Kidney (tissue), 13 donors: ENCODE measurements at regions not wholly inside any gene's neighbourhood (a gene's known extent, or its start where the extent isn't known, plus 50 kb on each side); places are given as distances from the start of the nearest gene placed in this dataset.

Experiments
- DNase-seq, 5 donors: peaks; one replicate each; pipeline ENCODE4 v3.0.0-alpha.2; 2013 to 2020
- FAIRE-seq: peaks from 2 replicates; lab custom pipeline; 2012; peaks lifted over from hg19 to GRCh38; lab: Jason Lieb, UNC
- H3K27ac ChIP-seq, 2 donors: one replicate each; pipeline ENCODE4 v1.7.0; 2013; ENCODE audit warnings: low read depth in 2 of 2, low read length in 2 of 2, inconsistent platforms in 1 of 2
- H3K27me3 ChIP-seq: one replicate; pipeline ENCODE4 v1.7.1; 2013; ENCODE audit warnings: low read length, inconsistent platforms; ENCODE audit not compliant: control insufficient read depth, insufficient read depth
- H3K36me3 ChIP-seq, 3 donors: one replicate each; pipeline versions ENCODE4 v1.7.0 to v1.7.1; 2013; ENCODE audit warnings: low read length in 3 of 3, control low read depth in 1 of 3, inconsistent platforms in 1 of 3; ENCODE audit not compliant: insufficient read depth in 3 of 3, control insufficient read depth in 2 of 3
- H3K4me1 ChIP-seq, 3 donors: one replicate each; pipeline versions ENCODE4 v1.7.0 to v1.7.1; 2013; ENCODE audit warnings: low read length in 3 of 3, inconsistent platforms in 1 of 3, low read depth in 1 of 3; ENCODE audit not compliant: control insufficient read depth in 2 of 3, insufficient read depth in 2 of 3
- H3K4me3 ChIP-seq, 3 donors: one replicate each; pipeline versions ENCODE4 v1.7.0 to v1.8.1; 2013; ENCODE audit warnings: low read length in 3 of 3, control low read depth in 1 of 3, inconsistent platforms in 1 of 3
- H3K9ac ChIP-seq, 3 donors: one replicate each; pipeline versions ENCODE4 v1.7.0 to v1.7.1; 2013; ENCODE audit warnings: low read length in 3 of 3, control low read depth in 1 of 3, inconsistent platforms in 1 of 3
- H3K9me3 ChIP-seq, 3 donors: one replicate each; pipeline versions ENCODE4 v1.7.0 to v1.7.1; 2013; ENCODE audit warnings: low read length in 3 of 3, control low read depth in 1 of 3, inconsistent platforms in 1 of 3; ENCODE audit not compliant: control insufficient read depth in 2 of 3, insufficient read depth in 1 of 3
- intact Hi-C: fragments of 100-400 bp; cut with DNase I; formaldehyde crosslinking; loops from one replicate; pipeline ENCODE4 v1.11.1; 2022
- TF ChIP-seq, protein P1 (sequence below): IDR thresholded peaks from 3 replicates; pipeline ENCODE4 v1.5.1; 2012; ENCODE audit warnings: mild to moderate bottlenecking, moderate library complexity, borderline replicate concordance; ENCODE audit not compliant: insufficient read depth; ENCODE audit errors: extremely low read depth
- donor health status: control.
- donor health status: control.
- donor health status: control.
- donor health status: control.
- donor health status: control.
- donor health status: DM: yes; HTN: yes; CAD: no.
- donor health status: Normal renal cell carcinoma (clear cell type).

DNA sequence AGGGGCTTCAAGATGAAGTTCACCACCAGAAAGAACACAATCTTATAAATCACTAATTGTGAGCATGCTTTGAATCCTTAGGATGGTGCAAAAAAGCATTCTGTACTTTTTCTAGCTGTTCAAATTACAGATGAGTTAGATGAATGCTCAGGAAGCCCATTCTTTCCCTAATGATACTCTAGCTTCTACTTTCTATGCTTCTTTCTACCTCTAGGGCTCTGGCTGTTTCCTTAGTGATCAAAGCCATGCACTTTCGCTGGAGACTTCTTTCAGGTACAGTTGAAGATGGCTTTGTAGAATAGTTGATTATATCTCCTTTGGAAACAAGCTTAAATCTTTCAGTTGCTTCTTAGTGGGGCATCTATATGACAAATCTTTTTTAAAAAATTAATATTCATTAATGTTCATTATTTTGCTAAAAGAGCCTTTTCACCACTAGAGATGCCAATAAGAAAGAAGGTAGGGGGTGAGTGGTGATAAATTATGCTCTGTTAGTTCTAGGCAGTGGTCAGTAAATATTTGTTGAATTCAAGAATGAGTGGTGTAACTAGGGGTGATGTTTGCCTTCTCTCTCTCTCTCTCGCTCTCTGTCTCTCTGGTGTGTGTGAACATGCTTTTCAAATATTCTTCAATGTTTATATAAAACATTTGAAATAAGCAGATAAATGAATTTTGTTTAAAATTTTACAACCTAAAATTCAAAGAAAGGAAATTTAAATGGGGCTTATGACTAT is 169.4 kb downstream of the GLUD2 start:
- TF ChIP-seq, protein P1, sequence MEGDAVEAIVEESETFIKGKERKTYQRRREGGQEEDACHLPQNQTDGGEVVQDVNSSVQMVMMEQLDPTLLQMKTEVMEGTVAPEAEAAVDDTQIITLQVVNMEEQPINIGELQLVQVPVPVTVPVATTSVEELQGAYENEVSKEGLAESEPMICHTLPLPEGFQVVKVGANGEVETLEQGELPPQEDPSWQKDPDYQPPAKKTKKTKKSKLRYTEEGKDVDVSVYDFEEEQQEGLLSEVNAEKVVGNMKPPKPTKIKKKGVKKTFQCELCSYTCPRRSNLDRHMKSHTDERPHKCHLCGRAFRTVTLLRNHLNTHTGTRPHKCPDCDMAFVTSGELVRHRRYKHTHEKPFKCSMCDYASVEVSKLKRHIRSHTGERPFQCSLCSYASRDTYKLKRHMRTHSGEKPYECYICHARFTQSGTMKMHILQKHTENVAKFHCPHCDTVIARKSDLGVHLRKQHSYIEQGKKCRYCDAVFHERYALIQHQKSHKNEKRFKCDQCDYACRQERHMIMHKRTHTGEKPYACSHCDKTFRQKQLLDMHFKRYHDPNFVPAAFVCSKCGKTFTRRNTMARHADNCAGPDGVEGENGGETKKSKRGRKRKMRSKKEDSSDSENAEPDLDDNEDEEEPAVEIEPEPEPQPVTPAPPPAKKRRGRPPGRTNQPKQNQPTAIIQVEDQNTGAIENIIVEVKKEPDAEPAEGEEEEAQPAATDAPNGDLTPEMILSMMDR = no peak
- Histone ChIP-seq H3K4me1 (no peaks in the 10 kb centered on the region), H3K27me3 (no peaks in the 10 kb centered on the region), H3K4me3 (no peak overlapping the region), H3K9me3 (no peaks in the 10 kb centered on the region), H3K9ac (no peak overlapping the region), H3K36me3 (no peaks in the 10 kb centered on the region), H3K27ac (no peak overlapping the region)
- DNase-seq = peak in 1 of 5 donors; percentile 0
- intact Hi-C loops = no loop called here
- FAIRE-seq = no peak

DNA sequence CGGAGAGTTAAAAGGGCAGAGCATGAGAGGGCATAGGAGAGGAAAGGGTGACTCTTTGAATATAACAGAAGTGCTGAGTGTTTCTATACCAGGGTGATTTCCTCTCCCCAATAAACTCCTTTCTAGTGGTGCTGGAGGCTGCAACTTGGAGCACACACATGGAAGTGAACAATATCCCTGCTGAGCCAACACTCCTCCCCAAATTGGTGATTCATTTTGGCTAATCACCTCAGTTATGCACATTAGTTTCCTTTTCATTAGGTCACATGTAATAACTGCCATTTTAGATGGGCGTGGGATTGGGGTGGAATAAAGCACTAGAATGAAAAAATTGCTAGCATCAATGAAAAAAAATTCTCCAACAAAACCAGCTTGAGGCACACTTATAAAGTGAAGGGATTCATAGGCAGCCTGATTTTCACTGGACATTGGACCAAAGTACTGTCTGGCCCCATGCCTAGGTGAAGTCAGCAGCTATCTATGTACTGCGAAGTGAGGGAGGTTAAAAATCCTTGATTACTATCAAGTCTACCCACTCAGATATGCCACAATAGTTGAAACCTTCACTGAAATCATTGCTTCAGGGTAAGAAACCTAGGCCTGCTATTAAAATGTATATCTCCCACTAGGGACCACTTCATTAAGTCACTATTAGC is 174.0 kb downstream of the GLUD2 start:
- FAIRE-seq (no peak), DNase-seq (no peak)
- no peaks in the 10 kb centered on the region for H3K27me3 ChIP-seq
- intact Hi-C loops = no loop called here
- no peaks in the 10 kb centered on the region for H3K36me3 ChIP-seq
- H3K27ac ChIP-seq = no peak overlapping the region
- H3K9me3 ChIP-seq = no peaks in the 10 kb centered on the region
- no peak overlapping the region for H3K4me3 ChIP-seq
- TF ChIP-seq, protein P1 = no peak
- H3K4me1 ChIP-seq = no peaks in the 10 kb centered on the region
- H3K9ac ChIP-seq = no peak overlapping the region

DNA sequence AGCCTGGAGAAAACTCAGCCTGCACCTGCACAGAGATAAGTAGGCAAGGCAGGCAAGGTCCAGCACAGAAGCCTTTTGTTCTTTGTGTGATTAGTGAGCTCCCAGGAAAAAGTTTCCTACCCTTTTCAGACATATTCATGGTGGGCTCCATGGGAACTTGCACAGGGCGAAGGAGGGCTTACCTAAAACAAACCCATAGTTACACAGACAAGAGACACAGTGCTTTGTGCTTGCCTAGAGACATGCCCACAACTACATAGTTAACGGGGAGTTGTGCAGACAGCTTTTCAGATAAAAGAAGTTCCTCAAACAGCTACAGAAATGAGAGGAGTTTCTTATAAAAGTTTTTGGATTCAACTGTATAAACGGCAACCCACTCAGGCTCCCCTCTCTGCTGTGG is 180.5 kb downstream of the GLUD2 start:
- H3K27me3 ChIP-seq = no peaks in the 10 kb centered on the region
- no peaks in the 10 kb centered on the region for H3K9me3 ChIP-seq
- no peak overlapping the region for H3K27ac ChIP-seq
- intact Hi-C loops = no loop called here
- DNase-seq (no peak), FAIRE-seq (no peak)
- H3K36me3 ChIP-seq = no peaks in the 10 kb centered on the region
- no peak overlapping the region for H3K4me3 ChIP-seq
- H3K9ac ChIP-seq = no peak overlapping the region
- no peaks in the 10 kb centered on the region for H3K4me1 ChIP-seq
- TF ChIP-seq, protein P1 = no peak
